Upper lobe of left lung (tissue), 4 donors: ENCODE measurements at regions not wholly inside any gene's neighbourhood (a gene's known extent, or its start where the extent isn't known, plus 50 kb on each side); places are given as distances from the start of the nearest gene placed in this dataset.
"Not testable (repeated sequence)": the region's sequence is repeated elsewhere in the genome, so short reads cannot be mapped to it uniquely, and the experiment has no call there.

Experiments
- POLR2AphosphoS5 ChIP-seq, 2 donors: sonication (generic); formaldehyde crosslinking; IDR thresholded peaks; one replicate each; pipeline ENCODE4 v1.5.1; 2017; ENCODE audit warnings: antibody characterized with exemption in 2 of 2
- TF ChIP-seq, protein P1 (sequence below), 6 experiments: fragments of 450-650 bp in 4 of 6; fragments of 200-600 bp in 2 of 6; sonication (generic) in 2 of 6; IDR thresholded peaks; one replicate each; pipeline ENCODE4 v1.5.1; 2016 to 2019; ENCODE audit warnings: antibody characterized with exemption in 6 of 6

DNA sequence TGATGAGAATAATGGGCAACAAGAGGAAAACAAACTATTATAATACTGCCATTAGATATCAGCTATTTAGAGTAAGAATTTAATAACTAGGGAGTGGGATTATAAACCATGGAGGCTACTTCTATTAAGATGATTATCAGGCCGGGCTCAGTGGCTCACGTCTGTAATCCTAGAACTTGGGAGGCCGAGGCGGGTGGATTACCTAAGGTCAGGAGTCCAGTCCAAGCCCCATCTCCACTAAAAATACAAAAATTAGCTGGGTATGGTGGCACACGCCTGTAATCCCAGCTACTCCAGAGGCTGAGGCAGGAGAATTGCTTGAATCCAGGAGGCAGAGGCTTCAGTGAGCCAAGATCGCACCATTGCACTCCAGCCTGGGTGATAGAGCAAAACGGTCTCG is 355.6 kb downstream of the PPP1R3A start:
- TF ChIP-seq, protein P1, sequence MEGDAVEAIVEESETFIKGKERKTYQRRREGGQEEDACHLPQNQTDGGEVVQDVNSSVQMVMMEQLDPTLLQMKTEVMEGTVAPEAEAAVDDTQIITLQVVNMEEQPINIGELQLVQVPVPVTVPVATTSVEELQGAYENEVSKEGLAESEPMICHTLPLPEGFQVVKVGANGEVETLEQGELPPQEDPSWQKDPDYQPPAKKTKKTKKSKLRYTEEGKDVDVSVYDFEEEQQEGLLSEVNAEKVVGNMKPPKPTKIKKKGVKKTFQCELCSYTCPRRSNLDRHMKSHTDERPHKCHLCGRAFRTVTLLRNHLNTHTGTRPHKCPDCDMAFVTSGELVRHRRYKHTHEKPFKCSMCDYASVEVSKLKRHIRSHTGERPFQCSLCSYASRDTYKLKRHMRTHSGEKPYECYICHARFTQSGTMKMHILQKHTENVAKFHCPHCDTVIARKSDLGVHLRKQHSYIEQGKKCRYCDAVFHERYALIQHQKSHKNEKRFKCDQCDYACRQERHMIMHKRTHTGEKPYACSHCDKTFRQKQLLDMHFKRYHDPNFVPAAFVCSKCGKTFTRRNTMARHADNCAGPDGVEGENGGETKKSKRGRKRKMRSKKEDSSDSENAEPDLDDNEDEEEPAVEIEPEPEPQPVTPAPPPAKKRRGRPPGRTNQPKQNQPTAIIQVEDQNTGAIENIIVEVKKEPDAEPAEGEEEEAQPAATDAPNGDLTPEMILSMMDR (IDR thresholded peaks at IDR 0.05) = not testable (repeated sequence)
- not testable (repeated sequence) for TF ChIP-seq POLR2AphosphoS5 (IDR thresholded peaks at IDR 0.05)
